AG04450 (cell line): ENCODE measurements at regions not wholly inside any gene's neighbourhood (a gene's known extent, or its start where the extent isn't known, plus 50 kb on each side); places are given as distances from the start of the nearest gene placed in this dataset.

ENCODE experiments used
- CTCF ChIA-PET: fragments of 300-600, 350-600 bp; formaldehyde crosslinking; extraction: SDS; loops from one replicate; lab custom pipeline; 2022; ENCODE audit warnings: antibody characterized with exemption, inconsistent platforms; lab: Charles Lee
- POLR2A ChIA-PET: fragments of 350-600 bp; formaldehyde crosslinking; extraction: SDS; loops from one replicate; lab custom pipeline; 2021; ENCODE audit warnings: antibody characterized with exemption, inconsistent platforms; lab: Yijun Ruan, JAX
- DNase-seq: peaks from one replicate; pipeline ENCODE4 v3.0.0-alpha.2; 2011; ENCODE audit warnings: low read depth, low spot score
- H3K27ac ChIP-seq: one replicate; pipeline ENCODE4 v1.5.1; 2012; ENCODE audit warnings: low read depth, low read length, control low read depth
- H3K27me3 ChIP-seq: one replicate; pipeline ENCODE4 v1.6.0; 2012; ENCODE audit warnings: low read length; ENCODE audit not compliant: control insufficient read depth, insufficient read depth
- H3K4me3 ChIP-seq: 2 replicates; pipeline ENCODE4 v1.5.1; 2011; ENCODE audit warnings: mild to moderate bottlenecking, low read depth, low read length, control low read depth
- H3K9me3 ChIP-seq: 2 replicates; pipeline ENCODE4 v1.5.1; 2012; ENCODE audit warnings: low read length; ENCODE audit not compliant: control insufficient read depth, insufficient read depth
- CTCF ChIP-seq: IDR thresholded peaks from 2 replicates; pipeline ENCODE4 v1.5.1; 2011; ENCODE audit warnings: low read depth, low read length, control low read depth, inconsistent platforms

- Histone ChIP-seq H3K27ac (no peak overlapping the region), H3K9me3 (no peaks in the 10 kb centered on the region), H3K4me3 (no peak overlapping the region), H3K27me3 (no peaks in the 10 kb centered on the region)
- no peak for DNase-seq
- ChIA-PET POLR2A (no interaction called here), CTCF (no interaction called here)
- no peak for TF ChIP-seq CTCF
Observed at GRCh38 chr11:113627297-113627696, 78.8 kb downstream of the TMPRSS5 start.

GRCh38 chr11:113626736-113627135 lies 79.4 kb downstream of the TMPRSS5 start:
- no peak for DNase-seq
- no peaks in the 10 kb centered on the region for H3K9me3 ChIP-seq
- ChIA-PET CTCF (no interaction called here), POLR2A (no interaction called here)
- H3K27ac ChIP-seq, result no peak overlapping the region
- H3K27me3 ChIP-seq, result no peaks in the 10 kb centered on the region
- H3K4me3 ChIP-seq, result no peak overlapping the region
- TF ChIP-seq CTCF, result no peak

GRCh38 chr11:113623114-113623513 lies 83.0 kb downstream of the TMPRSS5 start:
- H3K9me3 ChIP-seq, result no peaks in the 10 kb centered on the region
- ChIA-PET CTCF (no interaction called here), POLR2A (no interaction called here)
- H3K27me3 ChIP-seq, result no peaks in the 10 kb centered on the region
- no peak overlapping the region for H3K4me3 ChIP-seq
- H3K27ac ChIP-seq, result no peak overlapping the region
- DNase-seq, result no peak
- TF ChIP-seq CTCF, result no peak

GRCh38 chr11:113618360-113618759 lies 87.7 kb downstream of the TMPRSS5 start:
- CTCF ChIA-PET, result no interaction called here
- Histone ChIP-seq H3K27ac (no peak overlapping the region), H3K4me3 (no peak overlapping the region), H3K27me3 (no peaks in the 10 kb centered on the region), H3K9me3 (no peaks in the 10 kb centered on the region)
- no peak for TF ChIP-seq CTCF
- POLR2A ChIA-PET, result no interaction called here
- no peak for DNase-seq

- no peak for DNase-seq
- ChIA-PET CTCF (interaction anchor here (0.6 kb wide), 1 partner anchor 13 kb away, joined by 5 read pairs; no protein-coding TSS in a partner anchor), POLR2A (interaction anchor here (0.7 kb wide), 1 partner anchor 1506 kb away, joined by 8 read pairs; no protein-coding TSS in a partner anchor)
- Histone ChIP-seq H3K27me3 (no peaks in the 10 kb centered on the region), H3K9me3 (no peaks in the 10 kb centered on the region), H3K4me3 (no peak overlapping the region), H3K27ac (no peak overlapping the region)
- no peak for TF ChIP-seq CTCF
Observed at GRCh38 chr11:113615773-113616172, 90.3 kb downstream of the TMPRSS5 start.
